Neuronal stem cell (in vitro differentiated cells): ENCODE measurements at regions not wholly inside any gene's neighbourhood (a gene's known extent, or its start where the extent isn't known, plus 50 kb on each side); places are given as distances from the start of the nearest gene placed in this dataset.

Experiments used
- DNase-seq: peaks from one replicate; pipeline ENCODE4 v3.0.0-alpha.2; 2013; ENCODE audit warnings: low spot score
- H2AFZ ChIP-seq: one replicate; pipeline ENCODE4 v1.6.1; 2013; ENCODE audit warnings: mild to moderate bottlenecking, low read length, inconsistent platforms
- H2AK5ac ChIP-seq: 2 replicates; pipeline ENCODE4 v1.6.1; 2013; ENCODE audit warnings: low read depth, mild to moderate bottlenecking, inconsistent platforms, low read length, moderate library complexity, mixed read lengths
- H2BK120ac ChIP-seq: 2 replicates; pipeline ENCODE4 v1.6.1; 2013; ENCODE audit warnings: low read depth, mild to moderate bottlenecking, inconsistent platforms, low read length, moderate library complexity, mixed read lengths
- H2BK12ac ChIP-seq: one replicate; pipeline ENCODE4 v1.6.1; 2013; ENCODE audit warnings: low read length, inconsistent platforms
- H2BK15ac ChIP-seq: 2 replicates; pipeline ENCODE4 v1.6.1; 2013; ENCODE audit warnings: mild to moderate bottlenecking, low read length, inconsistent platforms, mixed read lengths
- H2BK5ac ChIP-seq: one replicate; pipeline ENCODE4 v1.6.1; 2013; ENCODE audit warnings: inconsistent platforms, mild to moderate bottlenecking, low read length, moderate library complexity
- H3K14ac ChIP-seq: one replicate; pipeline ENCODE4 v1.6.1; 2013; ENCODE audit warnings: low read length, inconsistent platforms
- H3K18ac ChIP-seq: 2 replicates; pipeline ENCODE4 v1.6.1; 2013; ENCODE audit warnings: low read length, inconsistent platforms
- H3K23ac ChIP-seq: 2 replicates; pipeline ENCODE4 v1.6.1; 2013; ENCODE audit warnings: low read depth, mild to moderate bottlenecking, mixed read lengths, low read length, inconsistent platforms; ENCODE audit not compliant: poor library complexity
- H3K27ac ChIP-seq: replicated peaks from 3 replicates; pipeline ENCODE4 v1.5.1; 2013; ENCODE audit warnings: low read length, inconsistent platforms
- H3K27me3 ChIP-seq, 3 experiments: 2 replicates each; pipeline ENCODE4 v1.6.1; 2013; ENCODE audit warnings: low read length in 3 of 3, mild to moderate bottlenecking in 2 of 3, inconsistent platforms in 1 of 3, low read depth in 1 of 3, mixed read lengths in 1 of 3, moderate library complexity in 1 of 3; ENCODE audit not compliant: control insufficient read depth in 3 of 3, insufficient read depth in 3 of 3
- H3K36me3 ChIP-seq, 2 donors: replicated peaks in 1 of 2; 2 replicates each; pipeline ENCODE4 v1.6.1; 2013; ENCODE audit warnings: low read length in 2 of 2; ENCODE audit not compliant: control insufficient read depth in 2 of 2, insufficient read depth in 2 of 2
- H3K4ac ChIP-seq: 2 replicates; pipeline ENCODE4 v1.6.1; 2013; ENCODE audit warnings: inconsistent platforms, mild to moderate bottlenecking, low read length, moderate library complexity
- H3K4me1 ChIP-seq, 2 donors: 1 replicate in 1 of 2; 2 replicates in 1 of 2; pipeline ENCODE4 v1.6.1; 2013; ENCODE audit warnings: low read length in 2 of 2, low read depth in 1 of 2; ENCODE audit not compliant: control insufficient read depth in 2 of 2, insufficient read depth in 1 of 2
- H3K4me2 ChIP-seq: one replicate; pipeline ENCODE4 v1.6.1; 2013; ENCODE audit warnings: mild to moderate bottlenecking, low read length, inconsistent platforms; ENCODE audit not compliant: insufficient read depth, poor library complexity, severe bottlenecking
- H3K4me3 ChIP-seq, 2 donors: 2 replicates each; pipeline ENCODE4 v1.5.1; 2013; ENCODE audit warnings: low read length in 2 of 2, mild to moderate bottlenecking in 2 of 2, inconsistent platforms in 1 of 2, moderate library complexity in 1 of 2
- H3K79me1 ChIP-seq: one replicate; pipeline ENCODE4 v1.6.1; 2013; ENCODE audit warnings: low read depth, mild to moderate bottlenecking, inconsistent platforms, low read length, moderate library complexity
- H3K9ac ChIP-seq: one replicate; pipeline ENCODE4 v1.6.1; 2013; ENCODE audit warnings: mild to moderate bottlenecking, low read depth, low read length, inconsistent platforms; ENCODE audit not compliant: poor library complexity
- H3K9me3 ChIP-seq, 2 donors: replicated peaks in 1 of 2; 2 replicates each; pipeline versions ENCODE3 to v1.6.1; 2013; ENCODE audit warnings: low read length in 2 of 2, mild to moderate bottlenecking in 2 of 2, inconsistent platforms in 1 of 2, low read depth in 1 of 2, mixed read lengths in 1 of 2, moderate library complexity in 1 of 2; ENCODE audit not compliant: control insufficient read depth in 2 of 2, insufficient read depth in 1 of 2
- H4K8ac ChIP-seq: one replicate; pipeline ENCODE4 v1.6.1; 2013; ENCODE audit warnings: low read depth, mild to moderate bottlenecking, inconsistent platforms, low read length, moderate library complexity
- H4K91ac ChIP-seq: one replicate; pipeline ENCODE4 v1.6.1; 2013; ENCODE audit warnings: low read length, low read depth, mild to moderate bottlenecking, inconsistent platforms; ENCODE audit not compliant: poor library complexity
- whole genome bisulfite sequencing, 2 donors: extraction: QIAGEN DNeasy Blood & Tissue Kit; methylation state at CpG; one replicate each; pipeline ENCODE4 v1.1.7; 2013; ENCODE audit warnings: missing lambda C conversion rate in 2 of 2, mixed read lengths in 1 of 2; ENCODE audit not compliant: insufficient read length in 2 of 2, insufficient replicate concordance in 1 of 2; ENCODE audit errors: extremely low coverage in 2 of 2; 5-methylcytosine and 5-hydroxymethylcytosine counted together

DNA sequence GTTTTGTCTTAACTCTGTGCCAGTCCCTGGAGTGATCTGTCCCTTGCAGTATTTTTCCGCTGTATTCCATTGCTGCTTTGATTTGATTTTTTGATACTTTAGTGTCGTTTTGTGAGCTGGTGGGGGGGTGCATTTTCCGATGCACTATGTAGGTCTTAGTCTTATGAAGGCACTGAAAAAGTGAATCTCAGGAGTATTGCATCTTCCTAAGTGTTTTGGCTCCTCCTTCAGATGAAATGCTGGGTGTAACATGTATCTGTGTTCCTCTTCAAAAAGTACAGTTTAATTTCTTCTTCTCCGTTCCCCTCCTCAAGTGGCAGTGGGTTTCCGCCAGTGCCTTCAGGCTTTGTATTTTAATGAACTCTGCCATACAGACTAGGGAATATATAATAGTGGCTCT lies 580.7 kb upstream of the GJE1 start:
- H3K79me1 ChIP-seq = no peaks in the 10 kb centered on the region
- WGBS, 2 donors = no CpG with 5 or more reads among the region's 5 CpGs
- H3K9me3 ChIP-seq = peaks cover 0 to 7% of the 10 kb centered on the region in 2 donors
- no peak overlapping the region for H3K18ac ChIP-seq
- no peak overlapping the region for H4K91ac ChIP-seq
- no peak overlapping the region for H3K23ac ChIP-seq
- no peak overlapping the region for H3K4me2 ChIP-seq
- no peak overlapping the region for H3K27ac ChIP-seq
- no peak overlapping the region for H2BK15ac ChIP-seq
- H2BK5ac ChIP-seq = no peak overlapping the region
- H2BK120ac ChIP-seq = no peak overlapping the region
- H4K8ac ChIP-seq = no peak overlapping the region
- no peak overlapping the region for H3K4me3 ChIP-seq
- H3K27me3 ChIP-seq = no peaks in the 10 kb centered on the region
- no peak overlapping the region for H2AK5ac ChIP-seq
- H3K14ac ChIP-seq = no peak overlapping the region
- H3K9ac ChIP-seq = no peak overlapping the region
- no peak overlapping the region for H2AFZ ChIP-seq
- no peaks in the 10 kb centered on the region for H3K36me3 ChIP-seq
- no peak overlapping the region for H3K4ac ChIP-seq
- DNase-seq = no peak
- H3K4me1 ChIP-seq = no peaks in the 10 kb centered on the region
- H2BK12ac ChIP-seq = no peak overlapping the region

DNA sequence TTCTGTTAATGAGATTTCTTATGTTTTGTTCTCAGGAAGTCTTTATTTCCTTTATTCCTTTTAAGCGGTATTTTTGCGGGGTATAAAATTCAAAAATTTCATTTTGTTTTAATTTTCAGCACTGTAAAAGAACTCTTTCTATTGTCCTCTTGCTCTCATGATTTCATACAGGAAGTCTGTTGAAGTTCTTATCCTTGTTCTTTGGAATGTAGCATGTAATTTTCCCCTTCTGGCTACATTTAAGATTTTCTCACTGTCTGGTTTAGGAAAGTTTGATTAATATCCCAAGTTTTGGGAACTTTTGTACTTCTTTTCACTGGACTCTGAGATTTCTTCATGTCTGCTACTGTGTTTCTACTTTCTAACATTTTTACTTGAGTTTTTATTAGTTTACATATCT lies 581.4 kb upstream of the GJE1 start:
- no peak overlapping the region for H2AK5ac ChIP-seq
- H3K14ac ChIP-seq = no peak overlapping the region
- H3K36me3 ChIP-seq = no peaks in the 10 kb centered on the region
- H2AFZ ChIP-seq = no peak overlapping the region
- no peak overlapping the region for H2BK5ac ChIP-seq
- H3K4ac ChIP-seq = no peak overlapping the region
- no peak overlapping the region for H3K27ac ChIP-seq
- no peak overlapping the region for H2BK15ac ChIP-seq
- no peak overlapping the region for H3K9ac ChIP-seq
- peaks cover 2 to 10% of the 10 kb centered on the region in 2 donors for H3K9me3 ChIP-seq
- H3K18ac ChIP-seq = no peak overlapping the region
- no peak overlapping the region for H4K8ac ChIP-seq
- H3K23ac ChIP-seq = no peak overlapping the region
- H3K79me1 ChIP-seq = no peaks in the 10 kb centered on the region
- no peak overlapping the region for H2BK12ac ChIP-seq
- no peak overlapping the region for H4K91ac ChIP-seq
- no peak overlapping the region for H2BK120ac ChIP-seq
- no peaks in the 10 kb centered on the region for H3K27me3 ChIP-seq
- WGBS, 2 donors = no CpG with 5 or more reads among the region's 2 CpGs
- H3K4me3 ChIP-seq = no peak overlapping the region
- H3K4me1 ChIP-seq = no peaks in the 10 kb centered on the region
- no peak for DNase-seq
- no peak overlapping the region for H3K4me2 ChIP-seq

DNA sequence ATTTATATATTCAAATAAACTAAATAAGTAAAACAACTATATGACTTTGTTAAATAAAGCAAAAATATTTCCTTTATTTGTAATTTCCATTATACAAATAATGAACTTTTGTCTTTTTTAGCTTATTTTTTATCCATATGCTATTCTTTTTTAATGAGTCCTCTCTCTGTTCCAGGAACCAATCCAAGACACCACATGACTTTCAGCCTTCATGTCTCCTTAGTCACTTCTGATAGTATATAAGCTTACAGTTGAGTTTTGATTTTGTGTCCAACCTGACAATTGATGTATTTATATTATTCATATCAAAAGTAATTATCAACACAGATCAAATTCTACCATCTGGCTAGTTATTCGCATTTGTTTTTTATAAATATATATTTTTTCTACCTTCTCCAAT lies 582.3 kb upstream of the GJE1 start:
- Histone ChIP-seq H3K79me1 (no peaks in the 10 kb centered on the region), H3K9me3 (peaks cover 2 to 12% of the 10 kb centered on the region in 2 donors), H3K14ac (no peak overlapping the region), H3K18ac (no peak overlapping the region), H2BK15ac (no peak overlapping the region), H2AFZ (no peak overlapping the region), H3K4me3 (no peak overlapping the region), H3K27ac (no peak overlapping the region), H2AK5ac (no peak overlapping the region), H3K4ac (no peak overlapping the region), H3K9ac (no peak overlapping the region), H3K27me3 (no peaks in the 10 kb centered on the region), H3K4me1 (no peaks in the 10 kb centered on the region), H2BK120ac (no peak overlapping the region), H3K4me2 (no peak overlapping the region), H4K8ac (no peak overlapping the region), H4K91ac (no peak overlapping the region), H2BK5ac (no peak overlapping the region), H3K36me3 (no peaks in the 10 kb centered on the region), H3K23ac (no peak overlapping the region), H2BK12ac (no peak overlapping the region)
- DNase-seq = no peak
- no CpG with 5 or more reads among the region's 1 CpG for WGBS, 2 donors

DNA sequence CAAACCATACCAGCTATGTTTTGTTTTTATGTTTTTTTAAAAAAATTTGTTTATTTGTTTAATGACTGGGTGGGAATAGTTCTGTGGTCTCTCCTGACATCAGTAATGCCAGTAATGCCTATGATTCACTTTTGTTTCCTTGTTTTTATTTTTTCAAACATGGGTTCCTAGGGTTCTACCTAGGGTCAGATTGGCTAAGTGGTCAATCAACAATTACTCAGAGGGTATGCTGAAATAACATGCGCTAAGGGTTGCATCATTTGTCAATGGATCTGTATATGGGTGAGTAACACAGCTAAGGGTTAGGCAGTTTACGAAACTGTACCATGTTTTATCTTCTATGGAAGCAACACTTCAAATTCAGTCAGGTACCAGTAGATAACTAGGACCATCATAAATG lies 583.8 kb upstream of the GJE1 start:
- H3K23ac ChIP-seq = no peak overlapping the region
- no peak for DNase-seq
- no peak overlapping the region for H3K14ac ChIP-seq
- H2BK12ac ChIP-seq = no peak overlapping the region
- H2BK120ac ChIP-seq = no peak overlapping the region
- no peak overlapping the region for H2BK5ac ChIP-seq
- H3K4me3 ChIP-seq = no peak overlapping the region
- WGBS, 2 donors = no CpG with 5 or more reads among the region's 2 CpGs
- H3K9ac ChIP-seq = no peak overlapping the region
- peaks cover 2 to 12% of the 10 kb centered on the region in 2 donors for H3K9me3 ChIP-seq
- no peak overlapping the region for H4K91ac ChIP-seq
- no peaks in the 10 kb centered on the region for H3K4me1 ChIP-seq
- H2AK5ac ChIP-seq = no peak overlapping the region
- H3K4ac ChIP-seq = no peak overlapping the region
- no peak overlapping the region for H2AFZ ChIP-seq
- H3K18ac ChIP-seq = no peak overlapping the region
- no peak overlapping the region for H3K4me2 ChIP-seq
- no peak overlapping the region for H3K27ac ChIP-seq
- no peaks in the 10 kb centered on the region for H3K36me3 ChIP-seq
- no peaks in the 10 kb centered on the region for H3K27me3 ChIP-seq
- no peak overlapping the region for H2BK15ac ChIP-seq
- no peak overlapping the region for H4K8ac ChIP-seq
- no peaks in the 10 kb centered on the region for H3K79me1 ChIP-seq
